Hepatocyte (in vitro differentiated cells): ENCODE measurements at regions not wholly inside any gene's neighbourhood (a gene's known extent, or its start where the extent isn't known, plus 50 kb on each side); places are given as distances from the start of the nearest gene placed in this dataset.

Source experiments
- EZH2 ChIP-seq: fragments of 200-600 bp; sonication (generic); IDR thresholded peaks from 2 replicates; pipeline ENCODE4 v1.6.1; 2016; ENCODE audit warnings: antibody characterized with exemption, mild to moderate bottlenecking, borderline replicate concordance
- EZH2phosphoT487 ChIP-seq: fragments of 200-600 bp; sonication (generic); IDR thresholded peaks from one replicate; pipeline ENCODE4 v1.6.1; 2018; ENCODE audit warnings: antibody characterized with exemption, mild to moderate bottlenecking, low read depth, moderate library complexity; ENCODE audit not compliant: unreplicated experiment, severe bottlenecking
- TF ChIP-seq, protein P1 (sequence below): fragments of 200-600 bp; sonication (generic); IDR thresholded peaks from 2 replicates; pipeline ENCODE4 v1.5.1; 2016; ENCODE audit warnings: antibody characterized with exemption, mild to moderate bottlenecking; ENCODE audit not compliant: poor library complexity

DNA sequence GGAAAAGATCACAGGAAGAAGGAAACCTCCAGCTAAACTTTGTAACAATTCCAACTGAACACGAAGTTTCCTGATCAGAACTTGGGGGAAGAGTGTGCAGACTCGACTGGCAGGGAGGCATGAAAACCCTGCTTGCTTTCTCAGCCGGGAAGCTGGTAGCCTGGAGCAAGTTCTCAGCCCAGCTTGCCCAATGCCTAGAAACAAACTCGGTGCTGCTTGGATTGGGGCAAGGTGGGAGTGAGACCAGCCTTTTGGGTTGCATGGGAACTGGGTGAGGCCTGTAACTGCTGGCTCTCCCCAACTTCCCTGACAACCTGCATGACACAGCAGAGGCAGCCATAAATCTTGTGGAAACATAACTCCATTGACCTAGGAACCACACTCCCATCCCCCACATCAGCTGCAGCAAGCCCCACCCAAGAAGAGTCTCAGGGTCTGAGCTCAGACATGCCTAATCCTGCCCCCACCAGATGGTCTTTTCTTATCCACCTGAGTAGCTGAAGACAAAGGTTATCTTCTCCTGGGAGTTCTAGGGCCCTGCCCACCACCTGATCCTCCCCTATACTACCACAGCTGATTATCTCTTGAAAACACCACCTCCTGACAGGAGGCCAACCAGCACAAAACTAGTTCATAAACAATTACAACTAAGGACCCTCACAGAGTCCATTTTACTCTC, 1859.7 kb upstream of the CELF4 start:
- TF ChIP-seq, protein P1, sequence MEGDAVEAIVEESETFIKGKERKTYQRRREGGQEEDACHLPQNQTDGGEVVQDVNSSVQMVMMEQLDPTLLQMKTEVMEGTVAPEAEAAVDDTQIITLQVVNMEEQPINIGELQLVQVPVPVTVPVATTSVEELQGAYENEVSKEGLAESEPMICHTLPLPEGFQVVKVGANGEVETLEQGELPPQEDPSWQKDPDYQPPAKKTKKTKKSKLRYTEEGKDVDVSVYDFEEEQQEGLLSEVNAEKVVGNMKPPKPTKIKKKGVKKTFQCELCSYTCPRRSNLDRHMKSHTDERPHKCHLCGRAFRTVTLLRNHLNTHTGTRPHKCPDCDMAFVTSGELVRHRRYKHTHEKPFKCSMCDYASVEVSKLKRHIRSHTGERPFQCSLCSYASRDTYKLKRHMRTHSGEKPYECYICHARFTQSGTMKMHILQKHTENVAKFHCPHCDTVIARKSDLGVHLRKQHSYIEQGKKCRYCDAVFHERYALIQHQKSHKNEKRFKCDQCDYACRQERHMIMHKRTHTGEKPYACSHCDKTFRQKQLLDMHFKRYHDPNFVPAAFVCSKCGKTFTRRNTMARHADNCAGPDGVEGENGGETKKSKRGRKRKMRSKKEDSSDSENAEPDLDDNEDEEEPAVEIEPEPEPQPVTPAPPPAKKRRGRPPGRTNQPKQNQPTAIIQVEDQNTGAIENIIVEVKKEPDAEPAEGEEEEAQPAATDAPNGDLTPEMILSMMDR = no peak
- TF ChIP-seq EZH2phosphoT487 (no peak), EZH2 (no peak)
